GM12873 (cell line): ENCODE measurements at regions not wholly inside any gene's neighbourhood (a gene's known extent, or its start where the extent isn't known, plus 50 kb on each side); places are given as distances from the start of the nearest gene placed in this dataset.

ENCODE experiments used
- TF ChIP-seq, protein P1 (sequence below): IDR thresholded peaks from 2 replicates; pipeline ENCODE4 v1.5.1; 2012; ENCODE audit warnings: low read depth, mild to moderate bottlenecking, moderate library complexity, low read length, control low read depth; ENCODE audit not compliant: insufficient read depth; ENCODE audit errors: missing control alignments

DNA sequence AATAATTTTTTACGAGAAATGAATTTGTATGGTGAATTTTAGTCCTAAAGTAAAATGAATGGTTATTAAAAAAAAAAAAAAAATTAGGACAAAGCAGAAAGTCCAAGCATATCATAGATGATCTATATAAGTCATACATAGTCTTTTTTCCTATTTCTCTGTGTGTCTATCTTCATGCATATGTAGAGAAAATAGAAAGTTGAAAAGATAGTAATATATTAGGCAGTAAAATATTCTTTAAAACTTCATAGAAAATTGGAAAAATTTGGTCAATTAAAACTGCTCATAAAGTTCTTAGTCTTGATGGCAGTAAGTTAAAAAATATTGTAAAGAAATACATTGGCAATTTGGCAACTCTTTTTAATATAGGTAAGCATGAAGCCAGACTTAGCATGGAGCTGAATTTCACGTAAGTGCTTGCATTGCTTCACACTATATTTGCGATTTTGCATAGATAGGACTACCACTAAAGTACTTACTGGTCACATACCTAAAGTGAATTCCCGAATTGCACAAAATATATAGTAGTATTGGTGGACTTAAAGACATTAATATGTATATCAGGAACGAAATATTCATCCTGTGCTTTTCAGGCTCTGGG, 303.8 kb downstream of the IPO8 start:
- TF ChIP-seq, protein P1, sequence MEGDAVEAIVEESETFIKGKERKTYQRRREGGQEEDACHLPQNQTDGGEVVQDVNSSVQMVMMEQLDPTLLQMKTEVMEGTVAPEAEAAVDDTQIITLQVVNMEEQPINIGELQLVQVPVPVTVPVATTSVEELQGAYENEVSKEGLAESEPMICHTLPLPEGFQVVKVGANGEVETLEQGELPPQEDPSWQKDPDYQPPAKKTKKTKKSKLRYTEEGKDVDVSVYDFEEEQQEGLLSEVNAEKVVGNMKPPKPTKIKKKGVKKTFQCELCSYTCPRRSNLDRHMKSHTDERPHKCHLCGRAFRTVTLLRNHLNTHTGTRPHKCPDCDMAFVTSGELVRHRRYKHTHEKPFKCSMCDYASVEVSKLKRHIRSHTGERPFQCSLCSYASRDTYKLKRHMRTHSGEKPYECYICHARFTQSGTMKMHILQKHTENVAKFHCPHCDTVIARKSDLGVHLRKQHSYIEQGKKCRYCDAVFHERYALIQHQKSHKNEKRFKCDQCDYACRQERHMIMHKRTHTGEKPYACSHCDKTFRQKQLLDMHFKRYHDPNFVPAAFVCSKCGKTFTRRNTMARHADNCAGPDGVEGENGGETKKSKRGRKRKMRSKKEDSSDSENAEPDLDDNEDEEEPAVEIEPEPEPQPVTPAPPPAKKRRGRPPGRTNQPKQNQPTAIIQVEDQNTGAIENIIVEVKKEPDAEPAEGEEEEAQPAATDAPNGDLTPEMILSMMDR = no peak

DNA sequence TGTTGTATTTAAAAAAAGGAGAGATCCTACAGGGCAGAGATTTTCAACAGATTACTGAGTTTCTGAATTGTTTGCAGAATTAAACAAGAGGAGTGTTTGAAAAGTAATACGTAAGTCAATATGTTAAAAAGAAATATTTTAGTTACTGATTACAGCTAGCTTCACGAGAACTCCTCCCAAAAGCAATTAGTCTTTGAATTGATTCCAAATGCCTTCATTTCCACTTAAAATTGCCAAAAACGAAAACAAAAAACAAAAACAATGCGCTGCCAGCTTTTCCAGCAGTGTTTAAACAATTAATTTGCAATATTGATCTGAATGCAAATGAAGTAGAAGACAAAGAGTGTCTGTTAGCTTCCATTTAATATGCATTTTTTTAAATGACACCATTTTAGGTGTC, 310.0 kb downstream of the IPO8 start:
- TF ChIP-seq, protein P1 = no peak

- TF ChIP-seq, protein P1 = no peak
Observed at GRCh38 chr12:30384976-30385375, 310.7 kb downstream of the IPO8 start.

DNA sequence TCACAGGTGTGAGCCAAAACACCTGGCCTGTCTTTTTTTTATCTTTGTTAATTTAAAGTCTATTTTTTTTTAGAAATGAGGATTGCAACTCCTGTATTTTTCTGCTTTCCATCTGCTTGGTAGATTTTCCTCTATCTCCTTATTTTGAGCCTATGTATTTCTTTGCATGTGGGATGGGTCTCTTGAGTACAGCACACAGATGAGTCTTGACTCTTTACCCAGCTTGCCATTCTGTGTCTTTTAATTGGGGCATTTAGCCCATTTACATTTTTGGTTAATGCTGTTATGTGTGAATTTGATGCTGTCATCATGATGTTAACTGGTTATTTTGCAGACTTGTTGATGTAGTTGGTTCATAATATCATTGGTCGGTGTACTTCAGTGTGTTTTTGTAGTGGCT, 317.4 kb downstream of the IPO8 start:
- TF ChIP-seq, protein P1 = no peak

- TF ChIP-seq, protein P1 = no peak
Observed at GRCh38 chr12:30364822-30365221, 330.8 kb downstream of the IPO8 start.

GRCh38 chr12:30361145-30361544, 334.5 kb downstream of the IPO8 start:
- TF ChIP-seq, protein P1 = no peak

DNA sequence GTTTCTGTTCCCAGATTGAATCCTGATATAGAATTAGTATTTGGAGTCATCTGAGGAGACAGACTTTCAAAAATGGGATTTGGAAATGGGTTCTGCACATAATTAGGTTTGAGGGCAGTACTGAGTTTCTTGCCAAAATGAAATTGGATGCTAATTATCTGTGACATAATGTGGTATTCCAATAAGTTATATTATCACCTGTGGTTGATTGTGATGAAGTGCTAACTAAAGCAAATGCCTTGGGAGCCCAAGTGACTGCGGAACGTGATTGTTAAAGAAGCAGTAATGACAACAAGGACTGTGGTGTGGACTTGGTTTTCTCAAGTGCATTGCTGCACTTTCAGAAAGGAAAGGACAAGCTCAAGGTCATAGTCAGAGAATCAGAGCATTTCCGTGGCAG, 337.0 kb downstream of the IPO8 start:
- TF ChIP-seq, protein P1 = no peak
